IMR-90 (cell line): ENCODE measurements at regions not wholly inside any gene's neighbourhood (a gene's known extent, or its start where the extent isn't known, plus 50 kb on each side); places are given as distances from the start of the nearest gene placed in this dataset.

Source experiments
- ATAC-seq: fragments of 200-7000 bp; cut with Tn5 transposase; 2 replicates; pipeline ENCODE4 v1.9.1; 2020; ENCODE audit warnings: low read depth, mild to moderate bottlenecking, moderate library complexity
- BruUV-seq: library from RNA; stranded (reverse); fragments of 400-500 nt; replicated peaks from 2 replicates; lab custom pipeline; 2021; lab: Mats Ljungman, UMichigan
- CTCF ChIA-PET: fragments of 300-600 bp; formaldehyde crosslinking; extraction: SDS; loops from one replicate; lab custom pipeline; 2021; ENCODE audit warnings: antibody characterized with exemption; lab: Yijun Ruan, JAX
- POLR2A ChIA-PET: fragments of 300-600 bp; sonication (Branson Sonifier 250); formaldehyde crosslinking; loops from one replicate; lab custom pipeline; 2022; ENCODE audit warnings: antibody characterized with exemption; ENCODE audit not compliant: unreplicated experiment; lab: Charles Lee
- DNase-seq: peaks from one replicate; pipeline ENCODE4 v3.0.0; 2013
- H2AFZ ChIP-seq: replicated peaks from 2 replicates; pipeline ENCODE3; 2013; ENCODE audit warnings: low read length, mild to moderate bottlenecking; ENCODE audit not compliant: poor library complexity
- H2AK5ac ChIP-seq: 2 replicates; pipeline ENCODE4 v1.6.1; 2013; ENCODE audit warnings: low read depth, low read length, inconsistent platforms
- H2AK9ac ChIP-seq: replicated peaks from 2 replicates; pipeline ENCODE3; 2013; ENCODE audit warnings: mild to moderate bottlenecking, low read depth, low read length, moderate library complexity; ENCODE audit not compliant: poor library complexity
- H2BK120ac ChIP-seq: 2 replicates; pipeline ENCODE4 v1.6.1; 2013; ENCODE audit warnings: low read depth, low read length, inconsistent platforms
- H2BK15ac ChIP-seq: 3 replicates; pipeline ENCODE4 v1.6.1; 2013; ENCODE audit warnings: low read depth, low read length, inconsistent platforms
- H2BK20ac ChIP-seq: 2 replicates; pipeline ENCODE4 v1.6.1; 2013; ENCODE audit warnings: low read depth, mild to moderate bottlenecking, inconsistent platforms, low read length, moderate library complexity
- H2BK5ac ChIP-seq: 2 replicates; pipeline ENCODE4 v1.6.1; 2013; ENCODE audit warnings: mild to moderate bottlenecking, low read depth, low read length, inconsistent platforms; ENCODE audit not compliant: poor library complexity, severe bottlenecking
- H3K14ac ChIP-seq: replicated peaks from 2 replicates; pipeline ENCODE4 v1.6.1; 2013; ENCODE audit warnings: low read depth, low read length, inconsistent platforms
- H3K18ac ChIP-seq: 2 replicates; pipeline ENCODE4 v1.6.1; 2013; ENCODE audit warnings: low read depth, low read length, control low read depth
- H3K23ac ChIP-seq: 2 replicates; pipeline ENCODE4 v1.6.1; 2013; ENCODE audit warnings: low read depth, low read length, inconsistent platforms
- H3K27ac ChIP-seq: 2 replicates; pipeline ENCODE4 v1.5.1; 2013; ENCODE audit warnings: mild to moderate bottlenecking, control low read depth, low read length; ENCODE audit not compliant: insufficient read depth
- H3K27me3 ChIP-seq: 2 replicates; pipeline ENCODE4 v1.6.1; 2013; ENCODE audit warnings: low read length; ENCODE audit not compliant: control insufficient read depth, insufficient read depth
- H3K36me3 ChIP-seq: 2 replicates; pipeline ENCODE4 v1.6.1; 2013; ENCODE audit warnings: low read length, mixed read lengths; ENCODE audit not compliant: control insufficient read depth, insufficient read depth
- H3K4ac ChIP-seq: 2 replicates; pipeline ENCODE4 v1.6.1; 2013; ENCODE audit warnings: low read depth, low read length, inconsistent platforms
- H3K4me1 ChIP-seq: 2 replicates; pipeline ENCODE4 v1.6.1; 2013; ENCODE audit warnings: low read length, mixed read lengths; ENCODE audit not compliant: control insufficient read depth, insufficient read depth
- H3K4me2 ChIP-seq: 2 replicates; pipeline ENCODE4 v1.6.1; 2013; ENCODE audit warnings: low read depth, mild to moderate bottlenecking, control low read depth, low read length, moderate library complexity
- H3K4me3 ChIP-seq: 2 replicates; pipeline ENCODE4 v1.5.1; 2013; ENCODE audit warnings: low read depth, mild to moderate bottlenecking, control low read depth, low read length, moderate library complexity; ENCODE audit not compliant: insufficient read depth
- H3K56ac ChIP-seq: 2 replicates; pipeline ENCODE4 v1.6.1; 2013; ENCODE audit warnings: low read length, inconsistent platforms; ENCODE audit not compliant: insufficient read depth; ENCODE audit errors: extremely low read depth
- H3K79me1 ChIP-seq, 2 experiments: 2 replicates each; pipeline ENCODE4 v1.6.1; 2013; ENCODE audit warnings: low read length in 2 of 2, inconsistent platforms in 1 of 2, low read depth in 1 of 2
- H3K9ac ChIP-seq: 2 replicates; pipeline ENCODE4 v1.6.1; 2013; ENCODE audit warnings: low read depth, low read length, control low read depth
- H3K9me1 ChIP-seq: 2 replicates; pipeline ENCODE4 v1.6.1; 2013; ENCODE audit warnings: low read length, inconsistent platforms; ENCODE audit not compliant: insufficient read depth
- H3K9me3 ChIP-seq: 2 replicates; pipeline ENCODE4 v1.6.1; 2013; ENCODE audit warnings: low read length; ENCODE audit not compliant: control insufficient read depth, insufficient read depth
- H4K20me1 ChIP-seq: 2 replicates; pipeline ENCODE4 v1.6.1; 2013; ENCODE audit warnings: low read length, inconsistent platforms; ENCODE audit not compliant: insufficient read depth
- H4K5ac ChIP-seq: 2 replicates; pipeline ENCODE4 v1.6.1; 2013; ENCODE audit warnings: mild to moderate bottlenecking, low read depth, low read length, control low read depth
- H4K8ac ChIP-seq, 2 experiments: 2 replicates each; pipeline ENCODE4 v1.6.1; 2013; ENCODE audit warnings: low read depth in 2 of 2, low read length in 2 of 2, control low read depth in 1 of 2, inconsistent platforms in 1 of 2
- H4K91ac ChIP-seq: 2 replicates; pipeline ENCODE4 v1.6.1; 2013; ENCODE audit warnings: low read depth, low read length, inconsistent platforms; ENCODE audit not compliant: insufficient read depth
- BHLHE40 ChIP-seq: fragments of 150-350 bp; IDR thresholded peaks from 2 replicates; pipeline ENCODE4 v1.6.1; 2016; ENCODE audit warnings: mild to moderate bottlenecking, low read depth, low read length
- CEBPB ChIP-seq: IDR thresholded peaks from 2 replicates; pipeline ENCODE4 v1.6.1; 2012; ENCODE audit warnings: low read depth, low read length, improper control_type of control experiment
- CHD1 ChIP-seq: IDR thresholded peaks from 2 replicates; pipeline ENCODE4 v1.6.1; 2012; ENCODE audit warnings: low read depth, low read length, improper control_type of control experiment
- CTCF ChIP-seq: conservative IDR thresholded peaks from 2 replicates; pipeline ENCODE4 v1.5.1; 2012; ENCODE audit warnings: mild to moderate bottlenecking, low read depth, low read length, improper control_type of control experiment
- ELK1 ChIP-seq: fragments of 150-350 bp; IDR thresholded peaks from 2 replicates; pipeline ENCODE4 v1.6.1; 2016; ENCODE audit warnings: low read depth, mild to moderate bottlenecking, low read length, moderate library complexity, borderline replicate concordance
- FOS ChIP-seq: fragments of 150-350 bp; IDR thresholded peaks from 2 replicates; pipeline ENCODE4 v1.6.1; 2016; ENCODE audit warnings: low read depth, low read length
- MAFK ChIP-seq: IDR thresholded peaks from 2 replicates; pipeline ENCODE4 v1.6.1; 2012; ENCODE audit warnings: low read depth, low read length, improper control_type of control experiment
- MAZ ChIP-seq: IDR thresholded peaks from 2 replicates; pipeline ENCODE4 v1.6.1; 2012; ENCODE audit warnings: low read depth, mild to moderate bottlenecking, low read length, improper control_type of control experiment, moderate library complexity, borderline replicate concordance
- MXI1 ChIP-seq: IDR thresholded peaks from 2 replicates; pipeline ENCODE4 v1.6.1; 2012; ENCODE audit warnings: low read depth, mild to moderate bottlenecking, low read length, moderate library complexity, borderline replicate concordance
- NFE2L2 ChIP-seq: fragments of 150-350 bp; IDR thresholded peaks from 2 replicates; pipeline ENCODE4 v1.6.1; 2016; ENCODE audit warnings: low read depth, mild to moderate bottlenecking, low read length
- RAD21 ChIP-seq: IDR thresholded peaks from 2 replicates; pipeline ENCODE4 v1.6.1; 2012; ENCODE audit warnings: low read length, improper control_type of control experiment
- RCOR1 ChIP-seq: IDR thresholded peaks from 2 replicates; pipeline ENCODE4 v1.6.1; 2012; ENCODE audit warnings: mild to moderate bottlenecking, low read length, improper control_type of control experiment; ENCODE audit not compliant: insufficient replicate concordance
- RFX5 ChIP-seq: IDR thresholded peaks from 2 replicates; pipeline ENCODE4 v1.8.0; 2012; ENCODE audit warnings: low read depth, mild to moderate bottlenecking, low read length, moderate library complexity
- SMC3 ChIP-seq: fragments of 150-350 bp; IDR thresholded peaks from 2 replicates; pipeline ENCODE4 v1.6.1; 2016; ENCODE audit warnings: low read depth, mild to moderate bottlenecking, antibody characterized with exemption, low read length, moderate library complexity
- USF2 ChIP-seq: fragments of 150-350 bp; IDR thresholded peaks from 2 replicates; pipeline ENCODE4 v1.6.1; 2017; ENCODE audit warnings: mild to moderate bottlenecking, antibody characterized with exemption, low read length, low read depth
- WGBS, 2 experiments: methylation state at CpG; one replicate each; pipeline versions ENCODE4 v1.1.5 to v1.1.7; 2013; ENCODE audit warnings: missing lambda C conversion rate in 2 of 2; ENCODE audit not compliant: insufficient read length in 1 of 2; ENCODE audit errors: extremely low coverage in 2 of 2; 5-methylcytosine and 5-hydroxymethylcytosine counted together
- dilution Hi-C: fragments of 300-500 bp; cut with HindIII; formaldehyde crosslinking; loops from one replicate; pipeline ENCODE4 v1.14.3; 2018; ENCODE audit warnings: low sequenced_read_pairs; ENCODE audit not compliant: unreplicated experiment
- in situ Hi-C: fragments of 300-500 bp; cut with MboI; formaldehyde crosslinking; loops from 3 replicates; pipeline ENCODE4 v1.14.3; 2019; ENCODE audit warnings: low sequenced_read_pairs, inconsistent platforms, mixed read lengths
- intact Hi-C: fragments of 100-400 bp; cut with micrococcal nuclease; formaldehyde crosslinking; loops from 2 replicates; pipeline ENCODE4 v1.10.0; 2022

DNA sequence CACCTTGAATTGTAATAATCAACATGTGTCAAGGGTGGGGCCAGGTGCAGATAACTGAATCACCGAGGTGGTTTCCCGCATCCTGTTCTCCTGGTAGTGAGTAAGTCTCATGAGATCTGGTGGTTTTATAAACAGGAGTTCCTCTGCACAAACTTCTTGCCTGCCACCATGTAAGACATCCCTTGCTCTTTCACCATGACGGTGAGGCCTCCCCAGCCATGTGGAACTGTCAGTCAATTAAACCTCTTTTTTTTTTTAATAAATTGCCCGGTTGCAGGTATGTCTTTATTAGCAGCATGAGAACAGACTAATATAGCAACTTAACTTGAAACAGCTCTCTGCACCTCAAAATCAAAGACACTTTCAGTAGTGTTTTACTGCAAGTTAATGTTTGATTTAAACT, 121.6 kb downstream of the OGFRL1 start:
- ChIA-PET POLR2A (no interaction called here), CTCF (no interaction called here)
- in situ Hi-C loops = loop anchor here (10.0 kb wide), 1 partner anchor 95 kb away; no protein-coding TSS in a partner anchor
- Histone ChIP-seq H3K9me3 (no peaks in the 10 kb centered on the region), H2AK5ac (peak overlapping the region; percentile 78; the same call in 1 of the 2 replicates), H4K5ac (no peak overlapping the region), H4K91ac (no peak overlapping the region), H2BK15ac (no peak overlapping the region), H3K4me1 (peaks cover 22% of the 10 kb centered on the region), H2BK120ac (peak overlapping the region; percentile 26), H3K9me1 (peaks cover 20% of the 10 kb centered on the region), H3K18ac (no peak overlapping the region), H3K27me3 (no peaks in the 10 kb centered on the region), H3K56ac (no peak overlapping the region), H3K36me3 (peaks cover 8% of the 10 kb centered on the region), H4K8ac (no peak overlapping the region), H4K20me1 (no peaks in the 10 kb centered on the region), H3K4me2 (no peak overlapping the region), H3K9ac (no peak overlapping the region), H3K27ac (no peak overlapping the region), H3K23ac (no peak overlapping the region; the same call in 1 of the 2 replicates), H2BK5ac (peak overlapping the region; percentile 24), H2AFZ (no peak overlapping the region), H2AK9ac (no peak overlapping the region), H3K4me3 (no peak overlapping the region), H3K4ac (no peak overlapping the region), H3K14ac (peak overlapping the region; percentile 56; the same call in 1 of the 2 replicates), H2BK20ac (no peak overlapping the region), H3K79me1 (peaks cover 28 to 52% of the 10 kb centered on the region in 2 experiments; a peak in 3 of 4 replicates)
- dilution Hi-C loops = no loop called here
- intact Hi-C loops = no loop called here
- ATAC-seq = no peak
- WGBS, 2 experiments = no CpG with 5 or more reads among the region's 4 CpGs
- DNase-seq = peak; percentile 40
- TF ChIP-seq MXI1 (no peak), USF2 (no peak), CEBPB (no peak), NFE2L2 (no peak), RCOR1 (no peak), FOS (no peak), RFX5 (no peak), MAFK (no peak), CHD1 (no peak), ELK1 (no peak), BHLHE40 (no peak), SMC3 (no peak), MAZ (no peak), CTCF (no peak), RAD21 (no peak)
- no TSS peak for BruUV-seq
